Effector memory CD8-positive, alpha-beta T cell (primary cell): ENCODE measurements at regions not wholly inside any gene's neighbourhood (a gene's known extent, or its start where the extent isn't known, plus 50 kb on each side); places are given as distances from the start of the nearest gene placed in this dataset.
"Not testable (repeated sequence)": the region's sequence is repeated elsewhere in the genome, so short reads cannot be mapped to it uniquely, and the experiment has no call there.

Source experiments
- ATAC-seq: fragments of 150-1000 bp; cut with Tn5 transposase; replicated peaks from 2 replicates; pipeline ENCODE4 v1.10.0; 2021; ENCODE audit warnings: mild to moderate bottlenecking, moderate library complexity
- DNase-seq, 3 experiments: peaks; one replicate each; pipeline ENCODE4 v3.0.0; 2021
- H3K27ac Mint-ChIP-seq, 2 donors: one replicate each; pipeline ENCODE4 v1.8.0; 2022; ENCODE audit warnings: mild to moderate bottlenecking in 2 of 2, mixed read lengths in 2 of 2, moderate library complexity in 2 of 2
- H3K27me3 Mint-ChIP-seq, 2 donors: one replicate each; pipeline ENCODE4 v1.8.0; 2022; ENCODE audit warnings: mixed read lengths in 2 of 2
- H3K36me3 Mint-ChIP-seq: one replicate; pipeline ENCODE4 v1.8.0; 2022; ENCODE audit warnings: mild to moderate bottlenecking, moderate library complexity, mixed read lengths; ENCODE audit not compliant: insufficient read depth
- H3K4me1 Mint-ChIP-seq, 2 donors: one replicate each; pipeline ENCODE4 v1.8.0; 2022; ENCODE audit warnings: low read depth in 2 of 2, mixed read lengths in 2 of 2
- H3K4me3 Mint-ChIP-seq, 2 donors: one replicate each; pipeline ENCODE4 v1.8.0; 2022; ENCODE audit warnings: mild to moderate bottlenecking in 2 of 2, mixed read lengths in 2 of 2, moderate library complexity in 2 of 2
- H3K9me3 Mint-ChIP-seq, 2 donors: one replicate each; pipeline ENCODE4 v1.8.0; 2022; ENCODE audit warnings: mixed read lengths in 2 of 2

- H3K27me3 Mint-ChIP-seq, result no peaks in the 10 kb centered on the region
- no peak for ATAC-seq
- DNase-seq, result no peak
These were observed 224.0 kb downstream of the TRIML1 start for GRCh38 chr4:188363196-188363595.

GRCh38 chr4:188370777-188371176, 231.5 kb downstream of the TRIML1 start:
- no peaks in the 10 kb centered on the region for H3K4me1 Mint-ChIP-seq
- no peaks in the 10 kb centered on the region for H3K36me3 Mint-ChIP-seq
- no peak for ATAC-seq
- no peak overlapping the region for H3K27ac Mint-ChIP-seq
- DNase-seq, result no peak
- H3K27me3 Mint-ChIP-seq, result no peaks in the 10 kb centered on the region
- H3K4me3 Mint-ChIP-seq, result no peak overlapping the region
- peaks cover 17 to 33% of the 10 kb centered on the region in 2 donors for H3K9me3 Mint-ChIP-seq

More at GRCh38 chr4:188363196-188363595, 224.0 kb downstream of the TRIML1 start:
- Mint-ChIP-seq H3K36me3 (no peaks in the 10 kb centered on the region), H3K9me3 (peaks cover 7 to 21% of the 10 kb centered on the region in 2 donors), H3K4me3 (no peak overlapping the region), H3K4me1 (no peaks in the 10 kb centered on the region), H3K27ac (no peak overlapping the region)

- Mint-ChIP-seq H3K27me3 (no peaks in the 10 kb centered on the region), H3K27ac (no peak overlapping the region), H3K9me3 (peaks cover 20 to 34% of the 10 kb centered on the region in 2 donors), H3K4me3 (no peak overlapping the region), H3K4me1 (no peaks in the 10 kb centered on the region), H3K36me3 (no peaks in the 10 kb centered on the region)
- ATAC-seq, result no peak
- DNase-seq, result no peak
These were observed 232.8 kb downstream of the TRIML1 start for GRCh38 chr4:188372058-188372457.

GRCh38 chr4:188372829-188373228, 233.6 kb downstream of the TRIML1 start:
- no peak overlapping the region for H3K27ac Mint-ChIP-seq
- ATAC-seq (no peak), DNase-seq (no peak)
- H3K4me3 Mint-ChIP-seq, result no peak overlapping the region
- no peaks in the 10 kb centered on the region for H3K36me3 Mint-ChIP-seq
- H3K9me3 Mint-ChIP-seq, result peaks cover 16 to 34% of the 10 kb centered on the region in 2 donors
- no peaks in the 10 kb centered on the region for H3K27me3 Mint-ChIP-seq
- H3K4me1 Mint-ChIP-seq, result no peaks in the 10 kb centered on the region

GRCh38 chr4:188374871-188375270, 235.6 kb downstream of the TRIML1 start:
- ATAC-seq, result no peak
- peaks cover 17 to 34% of the 10 kb centered on the region in 2 donors for H3K9me3 Mint-ChIP-seq
- H3K36me3 Mint-ChIP-seq, result no peaks in the 10 kb centered on the region
- no peak for DNase-seq
- H3K4me1 Mint-ChIP-seq, result no peaks in the 10 kb centered on the region
- no peaks in the 10 kb centered on the region for H3K27me3 Mint-ChIP-seq
- no peak overlapping the region for H3K27ac Mint-ChIP-seq
- no peak overlapping the region for H3K4me3 Mint-ChIP-seq

- ATAC-seq, result no peak
- Mint-ChIP-seq H3K4me1 (no peaks in the 10 kb centered on the region), H3K27me3 (no peaks in the 10 kb centered on the region), H3K4me3 (no peak overlapping the region), H3K9me3 (peaks cover 18 to 31% of the 10 kb centered on the region in 2 donors), H3K27ac (no peak overlapping the region), H3K36me3 (peaks cover 4% of the 10 kb centered on the region)
- DNase-seq, result no peak
These were observed 238.6 kb downstream of the TRIML1 start for GRCh38 chr4:188377816-188378215.

GRCh38 chr4:188383180-188383579, 243.9 kb downstream of the TRIML1 start:
- no peak for DNase-seq
- ATAC-seq, result no peak
- no peaks in the 10 kb centered on the region for H3K27me3 Mint-ChIP-seq
- H3K4me3 Mint-ChIP-seq, result no peak overlapping the region
- peaks cover 4% of the 10 kb centered on the region for H3K36me3 Mint-ChIP-seq
- H3K4me1 Mint-ChIP-seq, result no peaks in the 10 kb centered on the region
- peaks cover 12 to 16% of the 10 kb centered on the region in 2 donors for H3K9me3 Mint-ChIP-seq
- H3K27ac Mint-ChIP-seq, result no peak overlapping the region

GRCh38 chr4:188387179-188387791, 248.0 kb downstream of the TRIML1 start:
- Mint-ChIP-seq H3K4me1 (no peaks in the 10 kb centered on the region), H3K9me3 (peaks cover 15 to 16% of the 10 kb centered on the region in 2 donors), H3K27ac (no peak overlapping the region), H3K4me3 (no peak overlapping the region), H3K36me3 (no peaks in the 10 kb centered on the region), H3K27me3 (no peaks in the 10 kb centered on the region)
- DNase-seq, result no peak
- ATAC-seq, result no peak

- H3K27ac Mint-ChIP-seq, H3K4me1 Mint-ChIP-seq: not testable (repeated sequence)
These were observed 252.1 kb downstream of the TRIML1 start for GRCh38 chr4:188391349-188391748.

GRCh38 chr4:188396037-188396436, 256.8 kb downstream of the TRIML1 start:
- H3K4me1 Mint-ChIP-seq, result no peaks in the 10 kb centered on the region
- no peak overlapping the region for H3K27ac Mint-ChIP-seq
- H3K27me3 Mint-ChIP-seq, result no peaks in the 10 kb centered on the region
- H3K9me3 Mint-ChIP-seq, result peaks cover 7 to 15% of the 10 kb centered on the region in 2 donors
- DNase-seq (no peak), ATAC-seq (no peak)
- H3K36me3 Mint-ChIP-seq, result peaks cover 3% of the 10 kb centered on the region
- H3K4me3 Mint-ChIP-seq, result no peak overlapping the region

More at GRCh38 chr4:188391349-188391748, 252.1 kb downstream of the TRIML1 start:
- ATAC-seq, DNase-seq, H3K4me3 Mint-ChIP-seq, H3K36me3 Mint-ChIP-seq, H3K27me3 Mint-ChIP-seq: not testable (repeated sequence)
- H3K9me3 Mint-ChIP-seq, result peaks cover 8 to 10% of the 10 kb centered on the region in 2 donors

GRCh38 chr4:188399834-188400233, 260.6 kb downstream of the TRIML1 start:
- ATAC-seq (no peak), DNase-seq (no peak)
- Mint-ChIP-seq H3K27me3 (no peaks in the 10 kb centered on the region), H3K27ac (no peak overlapping the region), H3K4me3 (no peak overlapping the region), H3K4me1 (no peaks in the 10 kb centered on the region), H3K9me3 (peaks cover 1 to 26% of the 10 kb centered on the region in 2 donors), H3K36me3 (no peaks in the 10 kb centered on the region)

- peaks cover 1 to 26% of the 10 kb centered on the region in 2 donors for H3K9me3 Mint-ChIP-seq
- DNase-seq (no peak), ATAC-seq (no peak)
- H3K27me3 Mint-ChIP-seq, result no peaks in the 10 kb centered on the region
- no peak overlapping the region for H3K27ac Mint-ChIP-seq
- no peaks in the 10 kb centered on the region for H3K36me3 Mint-ChIP-seq
- H3K4me3 Mint-ChIP-seq, result no peak overlapping the region
- H3K4me1 Mint-ChIP-seq, result no peaks in the 10 kb centered on the region
These were observed 261.2 kb downstream of the TRIML1 start for GRCh38 chr4:188400451-188400850.

GRCh38 chr4:188403272-188403671, 264.0 kb downstream of the TRIML1 start:
- no peak for ATAC-seq
- H3K9me3 Mint-ChIP-seq, result peaks cover 1 to 26% of the 10 kb centered on the region in 2 donors
- H3K27me3 Mint-ChIP-seq, result no peaks in the 10 kb centered on the region
- no peak overlapping the region for H3K4me3 Mint-ChIP-seq
- H3K27ac Mint-ChIP-seq, result no peak overlapping the region
- no peak for DNase-seq
- H3K4me1 Mint-ChIP-seq, result no peaks in the 10 kb centered on the region
- H3K36me3 Mint-ChIP-seq, result no peaks in the 10 kb centered on the region

- H3K9me3 Mint-ChIP-seq, result peaks cover 1 to 26% of the 10 kb centered on the region in 2 donors
- H3K27ac Mint-ChIP-seq, H3K27me3 Mint-ChIP-seq, ATAC-seq, DNase-seq, H3K4me3 Mint-ChIP-seq, H3K36me3 Mint-ChIP-seq, H3K4me1 Mint-ChIP-seq: not testable (repeated sequence)
These were observed 266.0 kb downstream of the TRIML1 start for GRCh38 chr4:188405071-188405835.
